GM23338 (cell line): ENCODE measurements at regions not wholly inside any gene's neighbourhood (a gene's known extent, or its start where the extent isn't known, plus 50 kb on each side); places are given as distances from the start of the nearest gene placed in this dataset.

Experiments used
- ATAC-seq: fragments of 200-7000 bp; cut with Tn5 transposase; 3 replicates; pipeline ENCODE4 v1.9.1; 2020
- DNase-seq: peaks from one replicate; pipeline ENCODE4 v3.0.0-alpha.2; 2015; ENCODE audit warnings: low spot score
- H2AFZ ChIP-seq: fragments of 200-600 bp; sonication (generic); 2 replicates; pipeline ENCODE4 v1.8.0; 2016; ENCODE audit warnings: antibody characterized with exemption, mild to moderate bottlenecking, moderate library complexity
- H3F3A ChIP-seq: fragments of 200-600 bp; sonication (generic); replicated peaks from 2 replicates; pipeline ENCODE4 v1.8.0; 2017; ENCODE audit warnings: antibody characterized with exemption, mixed run types, low read depth
- H3K27ac ChIP-seq: fragments of 200-600 bp; sonication (generic); 2 replicates; pipeline ENCODE4 v1.6.1; 2016; ENCODE audit warnings: low read depth
- H3K27me3 ChIP-seq: fragments of 200-600 bp; sonication (generic); 2 replicates; pipeline ENCODE4 v1.8.0; 2016; ENCODE audit warnings: mild to moderate bottlenecking, mixed run types, moderate library complexity; ENCODE audit not compliant: insufficient read depth
- H3K36me3 ChIP-seq: fragments of 200-600 bp; sonication (generic); 2 replicates; pipeline ENCODE4 v1.8.0; 2016; ENCODE audit warnings: mild to moderate bottlenecking; ENCODE audit not compliant: insufficient read depth
- H3K4me1 ChIP-seq: fragments of 200-600 bp; sonication (generic); 2 replicates; pipeline ENCODE4 v1.8.0; 2016; ENCODE audit warnings: mild to moderate bottlenecking, moderate library complexity; ENCODE audit not compliant: insufficient read depth
- H3K4me2 ChIP-seq: fragments of 200-600 bp; sonication (generic); 2 replicates; pipeline ENCODE4 v1.7.1; 2017; ENCODE audit warnings: mixed run types
- H3K4me3 ChIP-seq: fragments of 200-600 bp; sonication (generic); 2 replicates; pipeline ENCODE4 v1.6.1; 2016; ENCODE audit warnings: mixed run types
- H3K79me2 ChIP-seq: fragments of 200-600 bp; sonication (generic); replicated peaks from 2 replicates; pipeline ENCODE4 v1.8.0; 2017; ENCODE audit warnings: mild to moderate bottlenecking; ENCODE audit not compliant: insufficient read depth
- H3K9me2 ChIP-seq: fragments of 200-600 bp; sonication (generic); 2 replicates; pipeline ENCODE4 v1.8.0; 2017; ENCODE audit not compliant: insufficient read depth
- H4K20me1 ChIP-seq: fragments of 200-600 bp; sonication (generic); replicated peaks from 2 replicates; pipeline ENCODE4 v1.8.0; 2017; ENCODE audit warnings: mild to moderate bottlenecking; ENCODE audit not compliant: insufficient read depth
- H3K27ac Mint-ChIP-seq: 2 replicates; pipeline ENCODE4 v1.8.0; 2020; ENCODE audit warnings: inconsistent platforms, mild to moderate bottlenecking, moderate library complexity, mixed read lengths
- H3K27me3 Mint-ChIP-seq: 3 replicates; pipeline ENCODE4 v1.8.0; 2022; ENCODE audit warnings: low read depth, mild to moderate bottlenecking, moderate library complexity, mixed read lengths, inconsistent platforms; ENCODE audit not compliant: insufficient read depth, poor library complexity
- H3K36me3 Mint-ChIP-seq: 3 replicates; pipeline ENCODE4 v1.8.0; 2021; ENCODE audit warnings: low read depth, mild to moderate bottlenecking, inconsistent platforms, moderate library complexity, mixed read lengths
- H3K4me1 Mint-ChIP-seq: 3 replicates; pipeline ENCODE4 v1.8.0; 2020; ENCODE audit warnings: mild to moderate bottlenecking, inconsistent platforms, mixed read lengths
- H3K4me3 Mint-ChIP-seq: 3 replicates; pipeline ENCODE4 v1.8.0; 2021; ENCODE audit warnings: moderate library complexity, mild to moderate bottlenecking, inconsistent platforms, mixed read lengths
- H3K9me3 Mint-ChIP-seq: 3 replicates; pipeline ENCODE4 v1.8.0; 2020; ENCODE audit warnings: moderate library complexity, mild to moderate bottlenecking, inconsistent platforms, mixed read lengths
- CREB1 ChIP-seq: fragments of 250-450 bp; sonication (Bioruptor Pico); IDR thresholded peaks from 2 replicates; pipeline ENCODE4 v1.5.0; 2020; ENCODE audit warnings: low read depth, mild to moderate bottlenecking, moderate library complexity
- CTCF ChIP-seq, 2 experiments: fragments of 200-600 bp in 1 of 2; sonication (generic) in 1 of 2; conservative IDR thresholded peaks; 2 replicates each; pipeline versions ENCODE4 v1.5.1 to v1.6.1; 2016 to 2017; ENCODE audit warnings: antibody characterized with exemption in 2 of 2, low read depth in 2 of 2, mild to moderate bottlenecking in 2 of 2, moderate library complexity in 1 of 2
- ETS1 ChIP-seq: IDR thresholded peaks from 2 replicates; pipeline ENCODE4 v1.6.1; 2016; ENCODE audit warnings: antibody characterized with exemption
- EZH2 ChIP-seq: fragments of 200-600 bp; sonication (generic); IDR thresholded peaks from one replicate; pipeline ENCODE4 v1.8.0; 2017; ENCODE audit warnings: antibody characterized with exemption, mild to moderate bottlenecking, low read depth; ENCODE audit not compliant: unreplicated experiment
- EZH2phosphoT487 ChIP-seq: fragments of 200-600 bp; sonication (generic); IDR thresholded peaks from one replicate; pipeline ENCODE4 v1.8.1; 2018; ENCODE audit warnings: antibody characterized with exemption; ENCODE audit not compliant: unreplicated experiment
- JUNB ChIP-seq: IDR thresholded peaks from one replicate; pipeline ENCODE4 v1.6.1; 2016; ENCODE audit warnings: antibody characterized with exemption; ENCODE audit not compliant: unreplicated experiment
- NANOG ChIP-seq: IDR thresholded peaks from 2 replicates; pipeline ENCODE4 v1.6.1; 2016; ENCODE audit warnings: antibody characterized with exemption, borderline replicate concordance
- POLR2AphosphoS5 ChIP-seq: IDR thresholded peaks from 2 replicates; pipeline ENCODE4 v1.6.1; 2016; ENCODE audit warnings: antibody characterized with exemption, low read depth
- REST ChIP-seq: IDR thresholded peaks from one replicate; pipeline ENCODE4 v1.6.1; 2018; ENCODE audit warnings: antibody characterized with exemption; ENCODE audit not compliant: unreplicated experiment
- STAT1 ChIP-seq: IDR thresholded peaks from one replicate; pipeline ENCODE4 v1.6.1; 2016; ENCODE audit warnings: antibody characterized with exemption; ENCODE audit not compliant: unreplicated experiment
- ZNF114 ChIP-seq: fragments of 250-450 bp; sonication (Bioruptor Pico); IDR thresholded peaks from 2 replicates; pipeline ENCODE4 v1.5.0; 2020; ENCODE audit warnings: mild to moderate bottlenecking, moderate library complexity
- ZNF331 ChIP-seq: fragments of 250-450 bp; sonication (Bioruptor Pico); IDR thresholded peaks from 2 replicates; pipeline ENCODE4 v1.5.0; 2020; ENCODE audit warnings: low read depth, mild to moderate bottlenecking, moderate library complexity

GRCh38 chr6:10210052-10210451 is 204.8 kb downstream of the TFAP2A start:
- H2AFZ ChIP-seq: no peak overlapping the region
- no peak for TF ChIP-seq EZH2
- TF ChIP-seq EZH2phosphoT487: no peak
- no peak for TF ChIP-seq ZNF114 (CRISPR knock-in tag)
- TF ChIP-seq ZNF331 (CRISPR knock-in tag): no peak
- TF ChIP-seq STAT1: no peak
- TF ChIP-seq CTCF (conservative IDR thresholded peaks at IDR 0.05; ENCODE audit: low read depth in 2 of 2): no peak
- no peak for TF ChIP-seq ETS1
- TF ChIP-seq REST: no peak
- TF ChIP-seq POLR2AphosphoS5: no peak
- no peak for TF ChIP-seq NANOG
- TF ChIP-seq JUNB: no peak
- TF ChIP-seq CREB1 (CRISPR knock-in tag): no peak
- Mint-ChIP-seq H3K9me3 (no peaks in the 10 kb centered on the region), H3K27me3 (no peaks in the 10 kb centered on the region), H3K4me1 (no peaks in the 10 kb centered on the region), H3K27ac (no peak overlapping the region), H3K4me3 (no peak overlapping the region), H3K36me3 (no peaks in the 10 kb centered on the region)
- no peak overlapping the region for H3K4me2 ChIP-seq
- DNase-seq: no peak
- H3K27ac ChIP-seq: no peak overlapping the region
- no peaks in the 10 kb centered on the region for H4K20me1 ChIP-seq
- no peaks in the 10 kb centered on the region for H3K9me2 ChIP-seq
- no peaks in the 10 kb centered on the region for H3K36me3 ChIP-seq
- no peaks in the 10 kb centered on the region for H3K4me1 ChIP-seq
- no peak overlapping the region for H3K4me3 ChIP-seq
- H3K79me2 ChIP-seq: no peaks in the 10 kb centered on the region
- no peaks in the 10 kb centered on the region for H3K27me3 ChIP-seq
- no peak for ATAC-seq
- H3F3A ChIP-seq: no peaks in the 10 kb centered on the region
